SKM-1 treated with dmso at 0.1 percent for 144 hours (cell line): ENCODE measurements at regions not wholly inside any gene's neighbourhood (a gene's known extent, or its start where the extent isn't known, plus 50 kb on each side); places are given as distances from the start of the nearest gene placed in this dataset.
"Not testable (repeated sequence)": the region's sequence is repeated elsewhere in the genome, so short reads cannot be mapped to it uniquely, and the experiment has no call there.

Experiments
- DNase-seq: peaks from one replicate; lab custom pipeline; 2025; ENCODE audit not compliant: unreplicated experiment; lab: John Stamatoyannopoulos, UW

GRCh38 chr11:28932940-28933339, 824.8 kb downstream of the METTL15 start:
- DNase-seq = no peak

DNA sequence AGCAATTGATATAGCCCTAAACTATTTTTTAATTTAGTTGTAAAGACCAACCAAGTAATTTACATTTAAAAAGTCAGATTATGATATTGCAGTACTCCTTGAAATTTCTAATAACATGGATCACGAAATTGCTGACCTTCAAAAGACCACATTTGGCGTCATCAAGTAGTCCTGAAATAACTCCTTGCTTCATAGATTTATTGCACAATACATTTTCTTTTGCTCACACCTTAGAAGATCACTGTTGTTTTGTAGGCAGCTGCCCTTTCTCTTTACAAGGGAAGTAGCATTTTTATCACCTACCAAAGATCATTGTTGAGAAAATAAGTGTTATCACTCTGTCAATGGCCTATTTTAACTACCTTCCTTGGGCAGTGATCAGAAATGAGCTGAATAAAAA, 815.8 kb downstream of the METTL15 start:
- DNase-seq = no peak

GRCh38 chr11:28922386-28922981, 814.3 kb downstream of the METTL15 start:
- DNase-seq = no peak

GRCh38 chr11:28919194-28919593, 811.0 kb downstream of the METTL15 start:
- no peak for DNase-seq

GRCh38 chr11:28913883-28914282, 805.7 kb downstream of the METTL15 start:
- no peak for DNase-seq

DNA sequence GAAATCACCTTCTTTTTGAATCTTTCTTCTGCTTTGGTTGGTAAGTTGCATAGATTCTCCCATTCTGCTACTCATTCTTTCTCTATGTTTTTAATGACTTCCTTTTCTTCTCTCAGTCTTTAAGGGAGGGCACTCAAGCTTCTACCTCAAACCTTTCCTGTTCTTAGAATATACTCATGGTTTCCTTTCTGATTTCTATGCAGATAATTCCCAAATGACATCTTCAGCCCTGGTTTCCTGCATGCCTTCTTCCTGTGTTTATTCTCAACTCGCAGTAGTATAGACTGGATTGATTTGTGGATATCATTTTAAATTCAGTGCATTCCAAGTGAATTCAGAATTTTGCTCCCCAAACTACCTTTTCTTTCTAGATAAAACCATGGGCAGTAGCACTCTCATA, 803.6 kb downstream of the METTL15 start:
- no peak for DNase-seq

DNA sequence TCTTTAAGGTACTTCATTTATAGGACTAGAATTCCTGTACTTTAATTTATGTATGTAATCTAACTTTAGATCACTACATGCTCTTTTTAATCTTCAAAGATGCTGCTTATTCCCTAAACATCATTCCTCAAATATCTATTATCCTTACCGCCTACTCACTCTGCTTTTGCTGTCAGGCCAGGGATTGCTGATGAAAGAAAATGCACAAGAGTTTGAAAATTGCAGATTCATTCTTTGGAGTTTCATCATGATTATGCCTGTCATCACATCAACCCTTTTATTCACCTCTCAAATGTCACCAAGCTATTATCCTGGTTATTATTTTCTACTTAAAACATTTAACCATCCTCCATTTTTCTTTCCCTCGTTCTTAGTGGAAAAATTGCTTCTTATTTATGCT, 802.7 kb downstream of the METTL15 start:
- no peak for DNase-seq

- DNase-seq = no peak
Measured at GRCh38 chr11:28903716-28904115, 795.5 kb downstream of the METTL15 start.

GRCh38 chr11:28900427-28900826, 792.2 kb downstream of the METTL15 start:
- DNase-seq = no peak

DNA sequence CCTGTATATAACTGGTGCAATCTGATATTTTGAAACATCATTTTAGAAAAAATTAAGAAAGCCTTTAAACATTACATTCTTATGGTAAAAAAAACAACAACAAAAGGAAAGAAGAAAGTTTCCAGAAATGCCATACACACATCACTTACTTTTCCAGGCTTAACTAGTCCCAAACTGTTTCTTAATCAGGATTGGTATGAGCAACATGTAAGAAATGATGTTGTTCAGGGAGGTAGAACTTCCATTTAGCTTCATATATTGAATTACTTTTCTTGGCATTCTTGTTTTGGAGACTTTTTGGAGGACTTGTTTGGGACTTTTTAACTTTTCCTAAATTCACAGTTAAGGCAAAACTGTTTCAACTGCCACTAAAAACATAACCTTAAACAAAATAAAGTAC, 791.5 kb downstream of the METTL15 start:
- no peak for DNase-seq

DNA sequence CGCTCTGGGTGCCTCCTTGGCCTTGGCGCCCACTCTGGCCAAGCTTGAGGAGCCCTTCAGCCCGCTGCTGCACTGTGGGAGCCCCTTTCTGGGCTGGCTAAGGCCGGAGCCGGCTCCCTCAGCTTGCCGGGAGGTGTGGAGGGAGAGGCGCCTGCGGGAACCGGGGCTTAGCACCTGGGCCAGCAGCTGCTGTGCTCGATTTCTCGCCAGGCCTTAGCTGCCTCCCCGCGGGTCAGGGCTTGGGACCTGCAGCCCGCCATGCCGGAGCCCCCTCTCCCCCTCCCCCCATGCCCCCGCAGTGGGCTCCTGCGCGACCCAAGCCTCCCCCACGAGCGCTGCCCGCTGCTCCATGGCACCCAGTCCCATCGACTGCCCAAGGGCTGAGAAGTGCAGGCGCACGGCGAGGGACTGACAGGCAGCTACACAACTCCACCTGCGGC, 782.4 kb downstream of the METTL15 start:
- not testable (repeated sequence) for DNase-seq

GRCh38 chr11:28887681-28888080, 779.5 kb downstream of the METTL15 start:
- DNase-seq = no peak

DNA sequence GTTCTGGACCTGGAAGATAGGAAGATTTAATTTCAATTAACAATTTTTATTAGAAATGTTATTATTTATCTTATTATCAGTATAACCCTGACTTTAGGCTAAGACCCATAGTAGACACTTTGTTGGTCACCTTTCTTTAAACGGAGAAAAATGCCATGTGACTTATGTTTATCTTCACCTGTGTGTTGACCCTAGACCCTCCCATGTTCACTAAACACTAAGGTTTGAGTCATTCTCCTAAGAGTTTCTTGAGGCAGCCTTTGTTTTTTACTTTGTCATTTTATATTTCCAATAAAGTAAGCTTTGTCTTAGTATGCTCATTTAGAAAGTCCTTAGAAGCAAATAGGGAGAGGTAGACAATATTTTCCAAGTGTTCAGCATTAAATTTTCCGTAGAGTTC, 771.7 kb downstream of the METTL15 start:
- DNase-seq = no peak

- DNase-seq = no peak
Measured at GRCh38 chr11:28878025-28878424, 769.8 kb downstream of the METTL15 start.

GRCh38 chr11:28877340-28877739, 769.2 kb downstream of the METTL15 start:
- DNase-seq = no peak

- DNase-seq = no peak
Measured at GRCh38 chr11:28874706-28875105, 766.5 kb downstream of the METTL15 start.

GRCh38 chr11:28871090-28871489, 762.9 kb downstream of the METTL15 start:
- no peak for DNase-seq

- DNase-seq = no peak
Measured at GRCh38 chr11:28863422-28863821, 755.2 kb downstream of the METTL15 start.

- DNase-seq = no peak
Measured at GRCh38 chr11:28860893-28861292, 752.7 kb downstream of the METTL15 start.

- DNase-seq = no peak
Measured at GRCh38 chr11:28858076-28858475, 749.9 kb downstream of the METTL15 start.

GRCh38 chr11:28849053-28849452, 740.9 kb downstream of the METTL15 start:
- no peak for DNase-seq

DNA sequence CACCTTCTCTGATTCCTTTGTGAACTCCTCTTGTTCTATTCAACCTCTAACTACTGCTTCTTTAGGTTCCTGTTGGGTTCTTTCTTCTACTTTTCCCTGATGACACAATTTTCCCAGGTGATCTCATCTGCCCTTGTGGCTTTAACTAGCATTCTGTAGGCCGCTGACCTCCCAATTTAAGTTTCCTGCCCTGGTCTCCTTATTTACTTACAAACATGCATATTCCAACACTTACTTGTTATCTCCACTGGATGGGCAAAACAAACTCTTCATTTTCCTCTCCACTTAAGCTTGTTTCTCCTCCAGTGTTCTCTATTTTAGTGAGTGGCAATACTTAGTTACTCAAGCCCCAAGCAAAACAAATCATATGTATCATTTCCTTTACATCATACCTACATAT, 734.5 kb downstream of the METTL15 start:
- no peak for DNase-seq

DNA sequence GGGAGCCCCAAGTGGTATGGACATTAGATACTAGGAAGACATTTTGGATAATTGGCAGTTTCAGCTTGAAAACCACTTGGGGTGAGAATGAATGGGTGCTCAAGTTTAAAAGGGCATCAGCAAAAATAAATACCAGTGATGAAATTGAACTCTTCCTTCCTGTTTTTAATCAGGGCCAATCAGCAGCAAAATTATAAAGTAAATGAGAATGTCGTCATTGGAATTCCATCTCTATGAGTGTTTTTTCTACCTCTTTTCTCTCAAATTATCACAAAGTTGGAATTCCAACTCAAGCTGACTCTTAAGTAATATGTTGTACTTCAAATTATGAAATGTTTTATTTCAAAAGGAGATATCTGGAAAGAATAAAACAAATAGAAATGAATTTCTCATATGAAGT, 730.6 kb downstream of the METTL15 start:
- no peak for DNase-seq

GRCh38 chr11:28837599-28837998, 729.4 kb downstream of the METTL15 start:
- DNase-seq = no peak
